Activated T-helper 1 cell treated with anti-CD3 and anti-CD28 coated beads, Interleukin-12 subunit alpha, Interleukin-12 subunit beta, Interleukin-2, Interleukin-4 antibody, amounts not matched to agents 30 ng/mL and 10 ng/mL and 1 ng/mL, durations not matched to agents 14 hours and 24 hours and 36 hours (primary cell): ENCODE measurements at regions not wholly inside any gene's neighbourhood (a gene's known extent, or its start where the extent isn't known, plus 50 kb on each side); places are given as distances from the start of the nearest gene placed in this dataset.

ENCODE experiments used
- DNase-seq: peaks from one replicate; pipeline ENCODE4 v3.0.0; 2021; ENCODE audit warnings: low spot score
- H3K27ac Mint-ChIP-seq: one replicate; pipeline ENCODE4 v1.8.0; 2021; ENCODE audit warnings: mild to moderate bottlenecking, mixed read lengths
- H3K27me3 Mint-ChIP-seq: one replicate; pipeline ENCODE4 v1.8.0; 2022; ENCODE audit warnings: mild to moderate bottlenecking, moderate library complexity, mixed read lengths; ENCODE audit not compliant: insufficient read depth
- H3K36me3 Mint-ChIP-seq: one replicate; pipeline ENCODE4 v1.8.0; 2021; ENCODE audit warnings: low read depth, mixed read lengths
- H3K4me1 Mint-ChIP-seq: one replicate; pipeline ENCODE4 v1.8.0; 2021; ENCODE audit warnings: low read depth, mixed read lengths
- H3K4me3 Mint-ChIP-seq: one replicate; pipeline ENCODE4 v1.8.0; 2021; ENCODE audit warnings: mild to moderate bottlenecking, moderate library complexity, mixed read lengths
- H3K9me3 Mint-ChIP-seq: one replicate; pipeline ENCODE4 v1.8.0; 2021; ENCODE audit warnings: mixed read lengths
- intact Hi-C: fragments of 100-400 bp; cut with micrococcal nuclease; formaldehyde crosslinking; loops from one replicate; pipeline ENCODE4 v1.15.1; 2024

DNA sequence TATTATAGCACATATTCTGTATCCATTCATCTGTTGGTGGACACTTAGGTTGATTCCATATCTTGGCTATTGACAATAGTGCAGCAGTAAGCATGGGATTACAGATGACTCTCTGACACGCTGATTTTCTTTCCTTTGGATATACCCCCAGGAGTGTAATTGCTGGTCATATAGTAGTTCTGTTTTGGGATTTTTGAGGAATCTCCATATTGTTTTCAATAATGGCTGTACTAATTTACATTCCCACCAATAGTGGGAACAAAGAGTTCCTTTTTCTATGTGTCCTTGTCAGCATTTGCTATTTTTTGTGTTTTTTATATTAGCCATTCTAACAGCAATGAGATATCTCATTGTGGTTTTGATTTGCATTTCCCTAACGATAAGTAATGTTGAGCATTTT is 309.0 kb upstream of the JARID2 start:
- Mint-ChIP-seq H3K9me3 (no peaks in the 10 kb centered on the region), H3K4me3 (no peak overlapping the region), H3K27me3 (peaks cover 2% of the 10 kb centered on the region), H3K36me3 (no peaks in the 10 kb centered on the region), H3K27ac (no peak overlapping the region), H3K4me1 (no peaks in the 10 kb centered on the region)
- DNase-seq = no peak
- intact Hi-C loops = no loop called here

DNA sequence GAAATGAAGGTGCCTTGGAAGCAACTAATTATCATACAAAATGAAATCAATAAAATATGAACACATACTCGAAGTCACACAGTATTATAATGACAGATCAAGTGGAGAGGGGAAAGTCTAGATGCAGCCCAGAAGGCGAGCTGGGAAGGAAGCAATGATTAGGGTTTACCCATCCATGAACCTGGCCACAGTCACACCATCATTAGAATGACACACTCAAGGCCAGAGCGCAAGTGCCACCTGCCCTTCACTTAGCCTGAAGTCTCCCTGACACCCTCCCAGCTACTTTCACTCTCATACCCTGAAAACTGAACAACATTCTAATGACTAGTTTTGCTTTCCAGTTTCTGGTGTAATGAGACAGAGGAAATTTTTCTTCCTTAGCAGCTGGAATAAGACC is 302.8 kb upstream of the JARID2 start:
- Mint-ChIP-seq H3K27ac (no peak overlapping the region), H3K4me1 (no peaks in the 10 kb centered on the region), H3K36me3 (no peaks in the 10 kb centered on the region), H3K4me3 (no peak overlapping the region), H3K27me3 (peaks cover 5% of the 10 kb centered on the region), H3K9me3 (no peaks in the 10 kb centered on the region)
- intact Hi-C loops = no loop called here
- no peak for DNase-seq

DNA sequence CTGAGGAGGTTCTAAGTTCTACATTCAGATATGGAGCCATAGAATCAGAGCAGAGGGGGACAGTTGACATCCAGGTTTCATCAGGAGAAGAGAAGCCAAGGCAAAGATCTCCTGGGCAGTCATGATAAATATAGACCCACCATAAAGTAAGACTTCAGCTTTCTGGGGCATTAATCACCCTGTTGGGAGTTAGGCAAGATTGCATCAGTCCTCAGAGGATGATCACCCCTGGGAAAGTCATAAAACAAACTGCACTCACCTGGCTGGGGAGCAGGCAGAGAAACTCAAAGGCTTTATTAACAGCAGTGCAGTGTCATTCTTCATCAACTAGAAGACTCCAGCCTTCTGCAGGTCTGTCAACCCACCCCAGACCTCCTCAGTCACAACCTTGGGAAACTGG is 301.3 kb upstream of the JARID2 start:
- no peaks in the 10 kb centered on the region for H3K4me1 Mint-ChIP-seq
- no peaks in the 10 kb centered on the region for H3K9me3 Mint-ChIP-seq
- peaks cover 5% of the 10 kb centered on the region for H3K27me3 Mint-ChIP-seq
- H3K27ac Mint-ChIP-seq = no peak overlapping the region
- DNase-seq = no peak
- H3K36me3 Mint-ChIP-seq = no peaks in the 10 kb centered on the region
- intact Hi-C loops = no loop called here
- H3K4me3 Mint-ChIP-seq = no peak overlapping the region

DNA sequence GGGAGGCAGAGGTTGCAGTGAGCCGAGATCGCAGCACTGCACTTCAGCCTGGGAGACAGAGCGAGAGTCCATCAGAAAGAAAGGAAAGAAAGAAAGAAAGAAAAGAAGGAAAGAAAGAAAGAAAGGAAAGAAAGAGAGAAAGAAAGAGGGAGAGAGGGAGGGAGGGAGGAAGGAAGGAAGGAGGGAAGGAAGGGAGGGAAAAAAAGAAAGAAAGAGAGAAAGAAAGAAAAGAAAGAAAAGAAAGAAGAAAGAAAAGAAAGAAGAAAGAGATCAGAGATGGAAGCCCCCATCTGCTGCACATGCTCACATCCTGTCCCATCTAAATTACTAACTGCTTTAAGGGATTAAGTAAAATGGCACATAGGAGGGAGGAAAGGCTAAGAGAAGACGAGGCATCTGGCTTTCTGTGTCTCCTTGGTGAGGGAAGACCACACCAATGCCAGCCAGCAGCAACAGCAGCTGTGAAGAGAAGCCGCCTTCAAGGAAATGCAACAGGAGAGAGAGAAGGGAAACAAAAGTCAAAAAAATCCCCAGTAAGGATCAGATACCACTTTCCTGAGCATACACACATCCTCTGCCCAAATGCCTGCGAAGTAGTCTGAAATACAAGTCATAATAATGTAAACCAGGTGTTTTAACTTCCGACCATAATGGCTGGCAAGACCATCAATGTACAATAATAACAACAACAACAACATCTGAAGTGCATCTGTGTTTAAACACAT is 300.2 kb upstream of the JARID2 start:
- peaks cover 5% of the 10 kb centered on the region for H3K27me3 Mint-ChIP-seq
- no peaks in the 10 kb centered on the region for H3K9me3 Mint-ChIP-seq
- intact Hi-C loops = no loop called here
- no peak overlapping the region for H3K4me3 Mint-ChIP-seq
- H3K27ac Mint-ChIP-seq = no peak overlapping the region
- no peak for DNase-seq
- no peaks in the 10 kb centered on the region for H3K4me1 Mint-ChIP-seq
- no peaks in the 10 kb centered on the region for H3K36me3 Mint-ChIP-seq

DNA sequence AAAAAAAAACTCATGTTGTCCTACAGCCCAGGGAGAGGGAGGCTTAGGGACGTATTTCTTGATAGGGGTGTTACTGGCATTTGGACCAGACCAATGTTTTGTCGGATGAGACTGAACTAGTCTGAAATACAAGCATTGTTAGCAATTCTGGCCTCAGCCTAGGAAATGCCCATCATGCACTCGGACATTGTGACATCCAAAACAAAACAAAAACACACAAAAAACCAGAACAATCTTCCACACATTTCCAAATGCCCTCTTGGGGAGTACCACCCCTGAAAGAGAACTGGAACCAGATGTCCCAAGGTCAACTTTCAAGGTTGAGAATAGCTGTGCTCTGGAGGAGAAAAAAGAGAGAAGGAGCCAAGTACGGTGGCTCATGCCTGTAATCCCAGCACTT is 299.1 kb upstream of the JARID2 start:
- Mint-ChIP-seq H3K27ac (no peak overlapping the region), H3K4me3 (no peak overlapping the region), H3K9me3 (no peaks in the 10 kb centered on the region), H3K4me1 (no peaks in the 10 kb centered on the region), H3K36me3 (no peaks in the 10 kb centered on the region), H3K27me3 (peaks cover 3% of the 10 kb centered on the region)
- DNase-seq = no peak
- intact Hi-C loops = no loop called here

DNA sequence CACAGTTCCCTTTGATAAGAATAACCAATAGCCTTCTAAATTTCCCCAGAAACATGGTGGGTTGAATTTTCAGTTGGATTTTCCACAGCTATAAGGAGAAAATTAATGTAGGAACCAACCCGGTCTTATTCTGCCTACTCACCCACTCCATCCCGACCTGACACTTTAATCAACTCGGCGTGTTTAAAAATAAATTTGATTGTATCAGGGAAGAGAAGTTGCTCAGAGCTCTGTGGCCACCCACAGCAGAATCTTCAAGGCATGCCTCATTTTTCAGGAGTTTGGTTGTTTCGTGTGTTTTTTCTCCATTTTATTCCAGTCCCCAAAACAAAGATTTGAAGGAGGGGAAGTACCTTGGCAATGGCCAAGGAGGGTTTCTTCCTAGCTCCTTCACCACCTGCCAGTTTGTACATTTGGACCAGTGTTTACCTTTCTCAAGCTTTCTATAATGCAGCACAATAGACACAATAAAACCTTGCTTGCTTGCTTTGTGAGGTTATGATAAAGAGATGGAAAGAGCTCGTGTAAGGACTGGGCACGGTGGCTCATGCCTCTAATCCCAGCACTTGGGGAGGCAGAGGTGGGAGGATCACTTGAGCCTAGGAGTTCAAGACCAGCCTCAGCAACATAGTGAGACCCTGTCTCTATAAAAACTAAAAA is 297.2 kb upstream of the JARID2 start:
- Mint-ChIP-seq H3K36me3 (no peaks in the 10 kb centered on the region), H3K27me3 (peaks cover 3% of the 10 kb centered on the region), H3K27ac (no peak overlapping the region), H3K9me3 (no peaks in the 10 kb centered on the region), H3K4me3 (no peak overlapping the region), H3K4me1 (no peaks in the 10 kb centered on the region)
- no peak for DNase-seq
- intact Hi-C loops = no loop called here

DNA sequence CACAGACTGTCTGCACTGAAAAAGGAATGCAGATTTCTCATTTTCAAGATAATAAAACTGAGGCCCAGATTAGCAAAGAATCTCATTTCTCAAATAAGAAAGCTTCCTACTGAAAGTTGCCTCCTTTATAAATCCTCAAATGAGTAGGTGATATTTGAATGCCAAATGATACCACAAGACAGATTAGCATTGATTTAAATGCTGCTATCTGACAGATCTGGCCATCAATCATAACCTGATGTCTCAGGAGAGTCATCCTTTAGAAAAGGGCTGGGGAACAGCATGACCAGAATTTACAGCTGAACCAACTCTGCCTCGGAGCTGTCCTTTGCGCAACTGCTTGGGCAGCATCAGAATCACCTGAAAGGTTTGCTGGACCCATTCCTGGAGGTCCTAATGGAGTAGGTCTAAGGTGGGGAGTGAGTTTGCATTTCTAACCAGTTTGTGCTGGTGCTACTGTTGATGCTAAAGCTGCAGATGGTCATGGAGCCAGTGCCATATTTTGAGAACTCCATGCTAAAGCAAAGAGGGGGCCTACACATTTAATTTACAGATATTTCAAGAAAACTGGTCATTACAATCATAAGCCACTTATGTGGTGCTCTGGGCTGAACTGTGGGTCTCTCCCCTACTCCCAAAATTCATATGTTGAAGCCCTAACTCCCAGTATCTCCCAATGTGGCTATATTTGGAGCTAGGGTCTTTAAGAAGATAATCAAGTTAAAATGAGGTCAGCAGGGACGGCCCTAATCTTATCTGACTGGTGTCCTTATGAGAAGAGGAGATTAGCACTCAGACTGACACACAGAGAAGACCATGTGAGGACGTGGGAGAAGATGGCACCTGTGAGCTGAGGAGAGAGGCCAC is 295.5 kb upstream of the JARID2 start:
- H3K36me3 Mint-ChIP-seq = no peaks in the 10 kb centered on the region
- intact Hi-C loops = no loop called here
- H3K27me3 Mint-ChIP-seq = no peaks in the 10 kb centered on the region
- no peak for DNase-seq
- H3K4me1 Mint-ChIP-seq = no peaks in the 10 kb centered on the region
- H3K4me3 Mint-ChIP-seq = no peak overlapping the region
- peaks cover 3% of the 10 kb centered on the region for H3K9me3 Mint-ChIP-seq
- H3K27ac Mint-ChIP-seq = no peak overlapping the region

DNA sequence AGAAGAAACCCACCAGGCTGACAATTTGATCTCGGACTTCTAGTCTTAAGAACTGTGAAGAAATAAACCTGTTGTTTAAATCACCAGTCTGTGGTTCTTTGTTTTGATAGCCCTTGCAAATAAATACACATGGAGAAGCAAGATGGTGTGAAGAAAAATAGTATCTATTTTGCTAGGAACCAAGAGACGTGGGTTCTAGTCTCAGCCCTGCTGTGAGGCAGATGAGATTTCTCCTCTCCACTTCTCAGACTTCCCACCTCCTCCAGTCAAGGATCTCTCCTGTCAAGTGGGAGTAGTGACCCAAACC is 294.9 kb upstream of the JARID2 start:
- H3K4me3 Mint-ChIP-seq = no peak overlapping the region
- intact Hi-C loops = no loop called here
- no peaks in the 10 kb centered on the region for H3K36me3 Mint-ChIP-seq
- no peak for DNase-seq
- H3K4me1 Mint-ChIP-seq = no peaks in the 10 kb centered on the region
- peaks cover 3% of the 10 kb centered on the region for H3K9me3 Mint-ChIP-seq
- H3K27ac Mint-ChIP-seq = no peak overlapping the region
- no peaks in the 10 kb centered on the region for H3K27me3 Mint-ChIP-seq

DNA sequence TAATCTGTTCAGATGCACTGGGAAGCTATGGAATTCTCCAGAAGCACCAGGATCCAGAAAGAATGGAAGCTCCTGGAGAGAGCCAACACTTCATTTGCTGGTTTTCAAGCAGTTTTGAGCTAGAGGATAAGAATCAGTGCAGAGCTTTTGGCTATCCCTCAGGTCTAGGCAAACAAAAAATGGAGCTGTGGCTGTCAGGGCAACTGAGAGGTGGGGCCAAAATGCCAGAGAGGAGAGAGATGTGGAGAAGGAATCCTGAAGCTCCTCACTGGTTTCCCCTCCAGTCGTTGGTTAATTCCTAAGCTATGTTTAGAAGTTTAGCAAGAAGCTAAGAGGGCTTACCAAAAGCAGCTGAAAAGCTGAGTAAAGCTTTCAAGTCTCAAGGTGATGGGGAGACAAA is 294.2 kb upstream of the JARID2 start:
- Mint-ChIP-seq H3K4me3 (no peak overlapping the region), H3K27ac (no peak overlapping the region), H3K9me3 (peaks cover 8% of the 10 kb centered on the region), H3K4me1 (no peaks in the 10 kb centered on the region), H3K27me3 (no peaks in the 10 kb centered on the region), H3K36me3 (peaks cover 2% of the 10 kb centered on the region)
- DNase-seq = no peak
- intact Hi-C loops = no loop called here

DNA sequence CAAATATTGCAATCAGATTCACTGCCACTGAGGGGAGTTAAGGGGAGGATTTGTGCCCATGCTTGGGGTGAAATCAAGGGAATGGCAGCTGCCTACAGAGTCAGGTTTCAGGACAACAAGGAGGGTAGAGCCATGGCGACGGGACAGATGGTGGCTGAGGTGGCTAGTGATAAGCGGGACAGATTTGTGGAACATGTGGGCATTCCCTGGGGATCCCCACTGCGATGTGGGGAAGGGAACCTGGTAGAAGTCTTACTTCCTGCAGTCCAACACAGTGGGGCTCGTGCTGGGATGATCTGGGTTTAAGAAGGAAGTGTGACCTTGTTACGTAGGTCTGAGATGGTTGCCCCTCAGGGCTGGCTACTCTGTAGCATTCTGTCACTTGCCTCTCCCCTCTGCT is 292.0 kb upstream of the JARID2 start:
- no peak for DNase-seq
- peaks cover 2% of the 10 kb centered on the region for H3K36me3 Mint-ChIP-seq
- no peak overlapping the region for H3K27ac Mint-ChIP-seq
- intact Hi-C loops = no loop called here
- no peaks in the 10 kb centered on the region for H3K4me1 Mint-ChIP-seq
- H3K9me3 Mint-ChIP-seq = peaks cover 8% of the 10 kb centered on the region
- no peaks in the 10 kb centered on the region for H3K27me3 Mint-ChIP-seq
- no peak overlapping the region for H3K4me3 Mint-ChIP-seq

DNA sequence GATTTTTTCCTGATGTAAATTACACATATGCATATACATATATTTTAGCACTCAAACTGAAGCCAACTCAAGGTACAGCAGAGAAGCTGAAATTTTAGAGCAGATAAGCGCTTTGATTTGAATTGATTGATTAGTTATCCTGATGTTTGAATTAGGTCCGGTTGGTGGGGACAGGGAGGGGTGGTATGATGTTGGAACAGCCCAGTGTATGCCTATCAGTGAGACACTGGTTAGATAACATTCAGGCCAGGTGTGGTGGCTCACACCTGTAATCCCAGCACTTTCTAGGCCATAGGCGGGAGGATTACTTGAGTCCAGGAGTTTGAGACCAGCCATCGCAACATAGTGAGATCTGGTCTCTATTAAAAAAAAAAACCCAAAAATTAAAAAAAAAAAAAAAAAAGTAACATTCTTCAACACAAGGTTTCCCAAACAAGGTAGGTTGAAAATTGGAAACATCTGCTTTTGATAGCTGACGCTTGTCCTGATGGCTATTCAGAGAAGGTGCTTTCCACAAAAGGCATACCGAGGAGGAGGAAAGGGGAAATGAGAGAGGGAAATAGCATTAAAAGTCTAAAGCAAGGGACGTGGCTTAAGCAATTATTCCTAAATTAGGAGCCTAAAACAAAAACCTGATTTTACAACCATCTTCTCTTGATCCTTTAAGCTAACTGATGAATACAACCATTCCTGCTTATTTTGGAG is 288.4 kb upstream of the JARID2 start:
- DNase-seq = no peak
- peaks cover 8% of the 10 kb centered on the region for H3K9me3 Mint-ChIP-seq
- intact Hi-C loops = no loop called here

DNA sequence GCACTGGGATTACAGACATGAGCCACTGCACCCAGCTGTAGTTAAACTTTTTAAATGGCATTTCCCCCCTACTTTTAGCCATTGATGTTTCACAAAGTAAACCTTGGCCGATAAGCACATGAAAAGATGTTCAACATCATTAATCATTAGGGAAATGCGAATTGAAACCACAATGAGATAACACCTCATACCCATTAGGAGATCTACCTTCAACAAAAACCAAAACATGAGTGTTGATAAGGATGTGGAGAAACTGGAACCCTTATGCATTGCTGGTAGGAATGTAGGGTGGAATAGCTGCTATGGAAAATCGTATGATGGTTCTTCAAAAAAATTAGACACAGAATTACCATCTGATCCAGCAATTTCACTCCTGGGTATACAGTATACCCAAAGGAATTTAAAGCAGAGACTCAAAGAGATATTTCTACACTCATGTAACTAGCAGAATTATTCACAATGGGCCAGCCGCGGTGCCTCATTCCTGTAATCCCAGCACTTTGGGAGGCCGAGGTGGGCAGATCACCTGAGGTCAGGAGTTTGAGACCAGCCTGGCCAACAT is 286.5 kb upstream of the JARID2 start:
- H3K36me3 Mint-ChIP-seq = peaks cover 2% of the 10 kb centered on the region
- intact Hi-C loops = no loop called here
- no peak overlapping the region for H3K4me3 Mint-ChIP-seq
- H3K27me3 Mint-ChIP-seq = no peaks in the 10 kb centered on the region
- H3K9me3 Mint-ChIP-seq = peaks cover 8% of the 10 kb centered on the region
- H3K4me1 Mint-ChIP-seq = no peaks in the 10 kb centered on the region
- no peak for DNase-seq
- no peak overlapping the region for H3K27ac Mint-ChIP-seq

More for the DNA sequence above, 288.4 kb upstream of the JARID2 start:
- no peak overlapping the region for H3K4me3 Mint-ChIP-seq
- no peak overlapping the region for H3K27ac Mint-ChIP-seq
- peaks cover 2% of the 10 kb centered on the region for H3K36me3 Mint-ChIP-seq
- H3K27me3 Mint-ChIP-seq = no peaks in the 10 kb centered on the region
- no peaks in the 10 kb centered on the region for H3K4me1 Mint-ChIP-seq
